OCI-LY7 (cell line): ENCODE measurements at regions not wholly inside any gene's neighbourhood (a gene's known extent, or its start where the extent isn't known, plus 50 kb on each side); places are given as distances from the start of the nearest gene placed in this dataset.

Experiments
- BruUV-seq: library from RNA; stranded (reverse); fragments of 400-500 nt; replicated peaks from 2 replicates; lab custom pipeline; 2021; lab: Mats Ljungman, UMichigan
- CTCF ChIA-PET: fragments of 300-600 bp; sonication (Branson Sonifier 250); formaldehyde crosslinking; loops from one replicate; lab custom pipeline; 2022; ENCODE audit warnings: antibody characterized with exemption; ENCODE audit not compliant: unreplicated experiment; lab: Charles Lee
- POLR2A ChIA-PET: fragments of 300-600 bp; sonication (Branson Sonifier 250); formaldehyde crosslinking; loops from one replicate; lab custom pipeline; 2022; ENCODE audit warnings: antibody characterized with exemption; lab: Charles Lee
- DNase-seq: peaks from one replicate; pipeline ENCODE4 v3.0.0-alpha.2; 2015; ENCODE audit warnings: low spot score
- H2AFZ ChIP-seq: fragments of 200-600 bp; sonication (generic), shearing (Covaris generic); 2 replicates; pipeline ENCODE4 v1.6.1; 2014; ENCODE audit warnings: mild to moderate bottlenecking, antibody characterized with exemption, low read length, moderate library complexity
- H3K27ac ChIP-seq: fragments of 200-600 bp; sonication (generic); 2 replicates; pipeline ENCODE4 v1.5.1; 2014; ENCODE audit warnings: mixed run types, low read depth, mild to moderate bottlenecking, moderate library complexity, low read length, inconsistent platforms; ENCODE audit not compliant: poor library complexity, severe bottlenecking
- H3K36me3 ChIP-seq: fragments of 200-600 bp; sonication (generic); 2 replicates; pipeline ENCODE4 v1.6.1; 2014; ENCODE audit warnings: mild to moderate bottlenecking, antibody characterized with exemption, low read length, moderate library complexity, mixed read lengths; ENCODE audit not compliant: insufficient read depth
- H3K4me1 ChIP-seq: fragments of 200-600 bp; sonication (generic); 2 replicates; pipeline ENCODE4 v1.5.1; 2014; ENCODE audit warnings: mild to moderate bottlenecking, low read length; ENCODE audit not compliant: insufficient read depth, poor library complexity, severe bottlenecking
- H3K4me2 ChIP-seq: fragments of 200-600 bp; sonication (generic); 2 replicates; pipeline ENCODE4 v1.6.1; 2014; ENCODE audit warnings: mild to moderate bottlenecking, low read length
- H3K4me3 ChIP-seq: fragments of 200-600 bp; sonication (generic); 2 replicates; pipeline ENCODE4 v1.5.1; 2014; ENCODE audit warnings: mild to moderate bottlenecking, low read depth, low read length; ENCODE audit not compliant: poor library complexity, severe bottlenecking
- H3K79me2 ChIP-seq: fragments of 200-600 bp; sonication (generic); 2 replicates; pipeline ENCODE4 v1.6.1; 2016; ENCODE audit warnings: low read depth, mild to moderate bottlenecking, low read length, moderate library complexity, mixed read lengths; ENCODE audit not compliant: insufficient read depth
- H3K9me2 ChIP-seq: fragments of 200-600 bp; sonication (generic); 2 replicates; pipeline ENCODE4 v1.6.1; 2016; ENCODE audit warnings: mild to moderate bottlenecking, low read length, mixed read lengths; ENCODE audit not compliant: insufficient read depth
- H3K9me3 ChIP-seq: fragments of 200-600 bp; sonication (generic); 2 replicates; pipeline ENCODE4 v1.6.1; 2014; ENCODE audit warnings: mild to moderate bottlenecking, mixed run types, low read length, mixed read lengths
- H4K20me1 ChIP-seq: fragments of 200-600 bp; sonication (generic); 2 replicates; pipeline ENCODE4 v1.6.1; 2014; ENCODE audit warnings: mild to moderate bottlenecking, antibody characterized with exemption, low read length, moderate library complexity, mixed read lengths; ENCODE audit not compliant: insufficient read depth
- CTCF ChIP-seq: fragments of 200-600 bp; sonication (generic); conservative IDR thresholded peaks from 2 replicates; pipeline ENCODE4 v1.5.1; 2014; ENCODE audit warnings: mild to moderate bottlenecking, antibody characterized with exemption, low read length, moderate library complexity, mixed read lengths
- EZH2phosphoT487 ChIP-seq: fragments of 200-600 bp; sonication (generic); IDR thresholded peaks from 2 replicates; pipeline ENCODE4 v1.6.1; 2018; ENCODE audit warnings: low read depth, borderline replicate concordance, mild to moderate bottlenecking, mixed run types, antibody characterized with exemption, low read length, moderate library complexity, mixed read lengths
- intact Hi-C: fragments of 100-400 bp; cut with micrococcal nuclease; formaldehyde crosslinking; loops from one replicate; pipeline ENCODE4 v1.10.0; 2022; ENCODE audit not compliant: unreplicated experiment

GRCh38 chr13:74372511-74372910 lies 238.3 kb upstream of the KLF12 start:
- Histone ChIP-seq H3K27ac (no peak overlapping the region), H4K20me1 (no peaks in the 10 kb centered on the region), H3K9me2 (no peaks in the 10 kb centered on the region), H3K4me3 (no peak overlapping the region), H3K4me1 (no peaks in the 10 kb centered on the region), H2AFZ (no peak overlapping the region), H3K4me2 (no peak overlapping the region), H3K79me2 (no peaks in the 10 kb centered on the region), H3K36me3 (no peaks in the 10 kb centered on the region), H3K9me3 (no peaks in the 10 kb centered on the region)
- no TSS peak for BruUV-seq
- TF ChIP-seq EZH2phosphoT487: no peak
- TF ChIP-seq CTCF: no peak
- no peak for DNase-seq
- intact Hi-C loops: no loop called here
- ChIA-PET CTCF (no interaction called here), POLR2A (interaction anchor here (1.0 to 1.1 kb wide), 2 partner anchors 31 to 43 kb away, joined by 3 to 4 read pairs; no protein-coding TSS in a partner anchor)

DNA sequence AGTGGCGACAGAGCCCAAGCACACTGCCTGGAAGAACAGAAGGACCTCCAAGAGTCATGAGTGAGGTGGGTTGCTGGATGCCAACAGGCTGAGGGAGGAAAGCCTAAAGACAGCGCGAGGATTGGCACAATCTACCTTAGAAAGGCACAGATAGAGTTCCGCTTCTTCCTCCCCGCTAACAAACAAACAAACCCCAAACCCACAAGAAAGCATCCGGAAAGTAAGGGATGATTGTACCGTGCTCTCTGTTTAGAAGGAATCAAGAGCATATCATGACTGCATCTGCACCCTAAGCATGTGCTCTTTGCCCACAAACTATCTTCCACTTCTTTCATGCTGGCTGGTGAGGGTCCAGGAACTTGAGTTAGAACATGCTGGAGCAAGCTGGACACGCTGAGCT lies 233.0 kb upstream of the KLF12 start:
- intact Hi-C loops: no loop called here

More for the DNA sequence above, 233.0 kb upstream of the KLF12 start:
- Histone ChIP-seq H3K4me3 (no peak overlapping the region), H3K9me3 (no peaks in the 10 kb centered on the region), H3K36me3 (no peaks in the 10 kb centered on the region), H3K9me2 (no peaks in the 10 kb centered on the region), H3K79me2 (no peaks in the 10 kb centered on the region), H3K4me2 (no peak overlapping the region), H2AFZ (no peak overlapping the region), H3K27ac (no peak overlapping the region), H3K4me1 (no peaks in the 10 kb centered on the region), H4K20me1 (no peaks in the 10 kb centered on the region)
- ChIA-PET POLR2A (interaction anchor here (0.6 to 1.0 kb wide), 2 partner anchors 13 to 88 kb away, joined by 3 to 4 read pairs; no protein-coding TSS in a partner anchor), CTCF (no interaction called here)
- DNase-seq: no peak
- BruUV-seq: no TSS peak
- TF ChIP-seq EZH2phosphoT487: no peak
- TF ChIP-seq CTCF: no peak
